HG02678 (cell line): ENCODE measurements at regions not wholly inside any gene's neighbourhood (a gene's known extent, or its start where the extent isn't known, plus 50 kb on each side); places are given as distances from the start of the nearest gene placed in this dataset.
"Not testable (repeated sequence)": the region's sequence is repeated elsewhere in the genome, so short reads cannot be mapped to it uniquely, and the experiment has no call there.

Experiments
- ATAC-seq: cut with Tn5 transposase; IDR thresholded peaks from one replicate; pipeline ENCODE4 v1.9.1; 2021; ENCODE audit warnings: mild to moderate bottlenecking, moderate library complexity; ENCODE audit not compliant: unreplicated experiment

DNA sequence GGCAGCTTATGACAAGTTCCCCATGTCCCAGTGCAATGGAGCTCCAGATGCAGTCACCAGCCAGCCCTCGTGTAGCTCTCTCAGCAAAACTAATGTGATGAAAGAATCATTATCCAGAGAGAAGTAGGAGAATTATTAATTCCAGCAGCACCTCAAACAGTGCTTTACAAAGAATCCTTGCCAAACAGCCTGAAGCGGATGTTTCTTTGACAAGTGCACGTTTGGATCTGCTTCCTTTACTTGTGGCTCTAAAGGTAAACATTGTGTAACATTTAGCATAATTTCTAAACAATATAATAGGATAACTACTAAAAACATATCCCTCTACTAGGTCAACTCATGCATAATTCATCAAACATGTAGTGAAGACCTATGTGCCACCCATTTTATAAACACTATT is 197.0 kb downstream of the FAM181B start:
- ATAC-seq, result no peak

- ATAC-seq, result no peak
Measured at GRCh38 chr11:82533628-82534327, 199.9 kb downstream of the FAM181B start.

GRCh38 chr11:82529936-82530335 is 203.7 kb downstream of the FAM181B start:
- ATAC-seq, result no peak

GRCh38 chr11:82527081-82527584 is 206.5 kb downstream of the FAM181B start:
- ATAC-seq, result no peak

DNA sequence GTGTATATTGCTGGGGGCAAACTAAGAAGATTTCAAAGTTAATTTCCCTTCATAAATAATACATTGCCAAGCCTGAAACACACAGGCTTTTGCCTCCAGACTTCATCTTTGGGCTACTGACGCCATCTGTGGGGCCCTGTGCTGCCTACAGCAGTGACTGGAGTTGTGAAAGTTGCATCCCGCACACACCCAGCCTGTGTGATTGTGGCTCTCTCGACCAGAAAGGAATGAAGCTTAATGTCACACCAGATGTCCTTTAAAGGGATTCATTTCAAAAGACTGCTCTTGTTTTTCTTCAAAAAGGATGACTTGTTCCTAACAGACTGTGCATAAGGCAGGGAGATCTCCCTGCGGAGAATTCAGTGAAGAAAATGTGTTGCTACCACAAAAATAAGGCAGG is 210.5 kb downstream of the FAM181B start:
- no peak for ATAC-seq

GRCh38 chr11:82521427-82521826 is 212.2 kb downstream of the FAM181B start:
- no peak for ATAC-seq

GRCh38 chr11:82507288-82507687 is 226.4 kb downstream of the FAM181B start:
- ATAC-seq, result no peak

- no peak for ATAC-seq
Measured at GRCh38 chr11:82505379-82505778, 228.3 kb downstream of the FAM181B start.

DNA sequence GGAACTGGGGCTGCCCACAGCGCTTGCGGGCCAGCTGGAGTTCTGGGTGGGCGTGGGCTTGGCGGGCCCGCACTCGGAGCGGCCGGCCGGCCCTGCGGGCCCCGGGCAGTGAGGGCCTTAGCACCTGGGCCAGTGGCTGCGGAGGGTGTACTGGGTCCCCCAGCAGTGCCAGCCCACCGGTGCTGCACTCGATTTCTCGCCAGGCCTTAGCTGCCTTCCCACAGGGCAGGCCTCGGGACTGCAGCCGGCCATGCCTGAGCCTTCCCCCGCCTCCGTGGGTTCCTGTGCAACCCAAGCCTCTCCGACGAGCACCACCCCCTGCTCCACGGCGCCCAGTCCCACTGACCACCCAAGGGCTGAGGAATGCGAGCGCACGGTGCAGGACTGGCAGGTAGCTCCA is 232.5 kb downstream of the FAM181B start:
- ATAC-seq, result not testable (repeated sequence)

DNA sequence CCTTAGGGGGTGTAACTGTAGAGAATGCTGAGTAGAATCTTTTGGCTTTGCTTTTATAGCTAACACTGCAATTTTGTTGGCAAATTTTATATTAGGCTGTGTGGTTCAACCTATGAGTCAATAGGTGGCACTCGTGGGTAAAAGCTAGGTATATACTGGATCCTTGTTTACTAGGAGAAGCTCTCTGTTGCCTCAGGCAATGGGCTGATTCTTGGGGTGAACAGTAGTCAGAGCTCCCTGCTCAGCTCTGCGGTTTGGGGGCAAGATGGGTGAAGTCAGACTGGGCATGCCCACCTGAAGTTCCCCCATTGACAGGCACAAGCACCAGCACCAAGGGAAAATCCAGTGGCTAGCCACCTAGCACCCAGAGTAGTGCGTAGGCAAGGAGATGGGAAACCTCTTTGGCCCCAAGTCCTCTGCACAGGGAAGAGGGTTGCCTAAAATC is 238.7 kb downstream of the FAM181B start:
- peak; percentile 86 for ATAC-seq

DNA sequence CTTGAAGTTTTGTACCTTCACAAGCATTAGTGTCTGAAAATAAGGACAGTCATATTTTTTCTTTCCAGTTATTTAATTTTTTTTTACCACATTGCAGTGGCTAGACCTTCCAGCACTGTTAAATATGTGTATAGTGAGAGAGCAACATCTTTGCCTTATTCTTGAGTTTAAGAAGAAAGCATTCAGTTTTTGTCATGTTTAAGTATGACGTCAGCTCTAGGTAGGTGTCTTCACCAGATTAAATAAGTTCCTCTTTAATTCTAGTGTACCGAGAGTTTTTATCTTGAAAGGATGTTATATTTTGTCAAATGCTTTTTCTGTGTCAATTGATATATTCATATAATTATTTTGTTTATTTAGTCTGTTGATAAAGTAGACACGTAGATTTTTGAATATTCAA is 258.8 kb downstream of the FAM181B start:
- no peak for ATAC-seq

- ATAC-seq, result no peak
Measured at GRCh38 chr11:82465481-82465880, 268.2 kb downstream of the FAM181B start.

DNA sequence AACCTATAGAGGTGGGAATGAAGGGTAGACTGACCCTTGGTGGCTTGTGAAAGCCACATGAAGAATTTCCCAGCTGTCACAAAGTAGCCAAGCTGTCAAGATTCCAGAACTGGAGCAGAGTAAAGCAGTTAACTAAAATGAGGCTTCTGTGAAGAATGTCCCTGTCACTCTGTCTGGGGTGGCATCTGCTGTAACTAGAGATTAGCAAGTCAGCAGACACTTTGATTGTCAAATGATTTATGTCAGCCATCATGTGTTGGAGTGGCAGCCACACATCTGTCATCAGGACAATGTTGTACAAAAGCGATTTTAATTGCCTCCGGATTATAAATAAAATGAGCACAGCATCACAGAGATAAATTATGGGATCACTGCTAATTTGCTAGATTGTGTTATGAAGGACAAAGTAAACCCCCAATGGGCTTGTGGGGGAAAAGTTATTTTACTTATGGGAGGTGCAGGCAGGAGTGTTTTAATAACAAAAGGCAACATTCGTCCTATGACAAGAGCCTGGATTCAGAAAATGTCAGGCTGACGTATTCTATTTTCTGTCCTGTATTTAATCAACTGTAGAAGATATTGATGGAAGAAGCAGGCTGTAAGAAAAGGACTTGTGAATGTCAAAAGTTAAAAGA is 270.9 kb downstream of the FAM181B start:
- ATAC-seq, result no peak

DNA sequence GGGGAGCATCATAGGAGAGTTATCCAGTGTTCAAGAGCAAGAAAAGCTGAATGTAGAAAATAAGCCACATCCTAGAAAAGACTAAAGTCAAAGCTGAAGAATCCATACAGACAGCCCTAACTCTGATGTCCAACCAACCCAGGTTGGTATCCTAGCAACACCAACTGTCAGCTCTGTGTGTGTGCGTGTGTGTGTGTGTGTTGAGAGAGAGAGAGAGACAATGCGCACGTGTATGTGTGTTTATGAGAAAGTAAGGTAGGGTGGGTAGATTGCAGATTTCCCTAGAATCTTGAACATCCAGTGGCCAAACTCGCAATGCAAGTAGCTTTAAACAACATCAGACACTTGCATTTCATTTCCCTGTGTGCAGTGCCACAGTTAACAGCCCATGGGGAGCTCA is 274.9 kb downstream of the FAM181B start:
- ATAC-seq, result no peak

DNA sequence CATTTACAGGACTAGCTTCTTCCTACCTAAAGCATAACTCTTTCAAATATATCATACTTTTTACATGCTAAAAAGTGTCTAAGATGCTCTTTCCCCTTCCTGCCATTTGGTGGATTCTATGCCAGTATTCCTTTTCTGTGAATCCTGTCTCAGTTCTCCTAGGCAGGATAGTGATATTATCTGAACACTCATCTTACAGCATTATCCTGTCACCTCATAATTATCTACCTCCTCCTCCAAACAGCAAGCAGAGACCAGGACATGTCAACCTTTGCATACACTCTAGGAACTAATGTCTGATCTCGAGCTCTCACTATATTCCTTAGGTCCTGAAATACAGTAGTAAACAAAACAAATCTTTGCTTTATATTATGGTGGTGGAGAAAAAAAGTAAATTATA is 275.5 kb downstream of the FAM181B start:
- no peak for ATAC-seq

DNA sequence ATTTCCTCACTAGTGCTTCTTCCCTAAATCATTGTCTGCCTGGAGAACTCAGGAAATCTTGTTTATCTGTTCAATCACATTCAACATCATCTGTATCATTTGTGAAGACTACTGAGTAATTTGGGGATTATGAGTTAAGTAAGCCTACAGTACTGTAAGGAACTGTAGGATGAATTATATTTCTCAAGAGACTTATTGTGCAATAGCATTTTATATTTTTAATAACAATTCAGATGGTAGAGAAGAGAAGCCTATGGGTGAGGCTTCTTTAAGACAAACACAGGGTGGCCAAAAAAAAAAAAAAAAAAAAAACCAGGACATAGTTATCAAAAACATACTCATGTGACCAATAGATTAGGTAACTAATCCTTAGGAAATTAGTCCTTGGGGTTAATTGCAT is 282.7 kb downstream of the FAM181B start:
- no peak for ATAC-seq

- no peak for ATAC-seq
Measured at GRCh38 chr11:82406611-82407010, 327.1 kb downstream of the FAM181B start.

DNA sequence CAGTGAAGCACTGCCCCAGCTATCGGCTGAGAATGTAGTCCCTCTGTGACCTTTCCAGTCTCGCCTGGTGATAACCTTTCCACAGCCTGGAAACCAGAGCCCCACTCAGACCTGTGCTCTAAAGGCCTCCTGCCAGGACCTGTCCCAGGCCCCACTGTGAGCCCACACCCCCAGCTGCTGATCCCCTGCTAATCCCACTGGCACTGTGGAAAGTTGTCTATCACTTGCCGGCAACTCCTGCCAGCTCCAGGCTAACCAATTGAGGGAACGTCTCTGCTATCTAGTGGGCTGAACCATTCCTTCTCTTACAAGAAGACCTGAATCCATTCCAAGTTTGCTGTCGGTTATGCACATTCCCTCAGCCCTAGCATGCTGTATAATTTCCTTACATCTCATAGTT is 328.2 kb downstream of the FAM181B start:
- ATAC-seq, result no peak

- ATAC-seq, result no peak
Measured at GRCh38 chr11:82404981-82405380, 328.7 kb downstream of the FAM181B start.

GRCh38 chr11:82403640-82404305 is 329.9 kb downstream of the FAM181B start:
- no peak for ATAC-seq

- ATAC-seq, result no peak
Measured at GRCh38 chr11:82398300-82398815, 335.3 kb downstream of the FAM181B start.

- not testable (repeated sequence) for ATAC-seq
Measured at GRCh38 chr11:82396639-82397038, 337.0 kb downstream of the FAM181B start.
